Lower leg skin (tissue), 3 donors: ENCODE measurements at regions not wholly inside any gene's neighbourhood (a gene's known extent, or its start where the extent isn't known, plus 50 kb on each side); places are given as distances from the start of the nearest gene placed in this dataset.

ENCODE experiments used
- POLR2A ChIP-seq, 2 donors: fragments of 450-650 bp; IDR thresholded peaks; one replicate each; pipeline ENCODE4 v1.6.1; 2016 to 2017; ENCODE audit warnings: antibody characterized with exemption in 2 of 2, mild to moderate bottlenecking in 1 of 2, moderate library complexity in 1 of 2
- TF ChIP-seq, protein P1 (sequence below), 3 donors: fragments of 450-650 bp; IDR thresholded peaks; one replicate each; pipeline ENCODE4 v1.5.1; 2016; ENCODE audit warnings: antibody characterized with exemption in 3 of 3, mild to moderate bottlenecking in 3 of 3, moderate library complexity in 2 of 3

- TF ChIP-seq POLR2A (IDR thresholded peaks at IDR 0.05), result no peak
- TF ChIP-seq, protein P1, sequence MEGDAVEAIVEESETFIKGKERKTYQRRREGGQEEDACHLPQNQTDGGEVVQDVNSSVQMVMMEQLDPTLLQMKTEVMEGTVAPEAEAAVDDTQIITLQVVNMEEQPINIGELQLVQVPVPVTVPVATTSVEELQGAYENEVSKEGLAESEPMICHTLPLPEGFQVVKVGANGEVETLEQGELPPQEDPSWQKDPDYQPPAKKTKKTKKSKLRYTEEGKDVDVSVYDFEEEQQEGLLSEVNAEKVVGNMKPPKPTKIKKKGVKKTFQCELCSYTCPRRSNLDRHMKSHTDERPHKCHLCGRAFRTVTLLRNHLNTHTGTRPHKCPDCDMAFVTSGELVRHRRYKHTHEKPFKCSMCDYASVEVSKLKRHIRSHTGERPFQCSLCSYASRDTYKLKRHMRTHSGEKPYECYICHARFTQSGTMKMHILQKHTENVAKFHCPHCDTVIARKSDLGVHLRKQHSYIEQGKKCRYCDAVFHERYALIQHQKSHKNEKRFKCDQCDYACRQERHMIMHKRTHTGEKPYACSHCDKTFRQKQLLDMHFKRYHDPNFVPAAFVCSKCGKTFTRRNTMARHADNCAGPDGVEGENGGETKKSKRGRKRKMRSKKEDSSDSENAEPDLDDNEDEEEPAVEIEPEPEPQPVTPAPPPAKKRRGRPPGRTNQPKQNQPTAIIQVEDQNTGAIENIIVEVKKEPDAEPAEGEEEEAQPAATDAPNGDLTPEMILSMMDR (IDR thresholded peaks at IDR 0.05), result no peak
Measured at GRCh38 chr19:5254543-5254942, 86.1 kb downstream of the PTPRS start.
